PC-9 (cell line): ENCODE measurements at regions not wholly inside any gene's neighbourhood (a gene's known extent, or its start where the extent isn't known, plus 50 kb on each side); places are given as distances from the start of the nearest gene placed in this dataset.

ENCODE experiments used
- BruUV-seq: library from RNA; stranded (reverse); fragments of 400-500 nt; replicated peaks from 2 replicates; lab custom pipeline; 2021; lab: Mats Ljungman, UMichigan
- CTCF ChIA-PET: fragments of 300-600 bp; sonication (Branson Sonifier 250); formaldehyde crosslinking; loops from one replicate; lab custom pipeline; 2022; ENCODE audit warnings: antibody characterized with exemption; lab: Charles Lee
- POLR2A ChIA-PET: fragments of 300-600 bp; sonication (Branson Sonifier 250); formaldehyde crosslinking; loops from one replicate; lab custom pipeline; 2022; ENCODE audit warnings: antibody characterized with exemption; ENCODE audit not compliant: unreplicated experiment; lab: Charles Lee
- DNase-seq, 2 experiments: peaks; one replicate each; pipeline versions ENCODE4 v3.0.0 to v3.0.0-alpha.2; 2015 to 2022; ENCODE audit warnings: mixed read lengths in 1 of 2
- H2AFZ ChIP-seq: fragments of 200-600 bp; sonication (generic); 2 replicates; pipeline ENCODE4 v1.8.1; 2017; ENCODE audit warnings: antibody characterized with exemption
- H3F3A ChIP-seq: fragments of 200-600 bp; sonication (generic); 2 replicates; pipeline ENCODE4 v1.8.1; 2017; ENCODE audit warnings: antibody characterized with exemption, mild to moderate bottlenecking, low read depth; ENCODE audit not compliant: insufficient read depth
- H3K27ac ChIP-seq: fragments of 200-600 bp; sonication (generic); 2 replicates; pipeline ENCODE4 v1.6.1; 2016; ENCODE audit warnings: mixed run types
- H3K27me3 ChIP-seq: fragments of 200-600 bp; sonication (generic); 2 replicates; pipeline ENCODE4 v1.6.1; 2016; ENCODE audit warnings: low read depth, mixed run types; ENCODE audit not compliant: insufficient read depth
- H3K36me3 ChIP-seq: fragments of 200-600 bp; sonication (generic); 2 replicates; pipeline ENCODE4 v1.6.1; 2016; ENCODE audit warnings: low read depth, mixed run types
- H3K4me1 ChIP-seq: fragments of 200-600 bp; sonication (generic); replicated peaks from 2 replicates; pipeline ENCODE4 v1.6.1; 2016; ENCODE audit warnings: mixed run types; ENCODE audit not compliant: insufficient read depth
- H3K4me2 ChIP-seq: fragments of 200-600 bp; sonication (generic); 2 replicates; pipeline ENCODE4 v1.6.1; 2017; ENCODE audit warnings: mixed run types
- H3K4me3 ChIP-seq: fragments of 200-600 bp; sonication (generic); 2 replicates; pipeline ENCODE4 v1.6.1; 2016; ENCODE audit warnings: mixed run types
- H3K79me2 ChIP-seq: fragments of 200-600 bp; sonication (generic); 2 replicates; pipeline ENCODE4 v1.6.1; 2017; ENCODE audit warnings: low read depth, mixed run types
- H3K9me2 ChIP-seq: fragments of 200-600 bp; sonication (generic); 2 replicates; pipeline ENCODE4 v1.8.1; 2017; ENCODE audit warnings: mild to moderate bottlenecking; ENCODE audit not compliant: insufficient read depth
- H3K9me3 ChIP-seq: fragments of 200-600 bp; sonication (generic); 2 replicates; pipeline ENCODE4 v1.8.1; 2016; ENCODE audit warnings: low read depth; ENCODE audit not compliant: insufficient read depth
- H4K20me1 ChIP-seq: fragments of 200-600 bp; sonication (generic); 2 replicates; pipeline ENCODE4 v1.8.1; 2017; ENCODE audit not compliant: insufficient read depth
- EZH2 ChIP-seq: fragments of 200-600 bp; sonication (generic); IDR thresholded peaks from 2 replicates; pipeline ENCODE4 v1.8.0; 2017; ENCODE audit warnings: antibody characterized with exemption, low read depth
- intact Hi-C: fragments of 100-400 bp; cut with micrococcal nuclease; formaldehyde crosslinking; loops from one replicate; pipeline ENCODE4 v1.10.0; 2022; ENCODE audit not compliant: unreplicated experiment
- TF ChIP-seq, protein P1 (sequence below): fragments of 200-600 bp; sonication (generic); conservative IDR thresholded peaks from 2 replicates; pipeline ENCODE4 v1.6.1; 2017; ENCODE audit warnings: mixed run types, antibody characterized with exemption, mild to moderate bottlenecking, moderate library complexity

DNA sequence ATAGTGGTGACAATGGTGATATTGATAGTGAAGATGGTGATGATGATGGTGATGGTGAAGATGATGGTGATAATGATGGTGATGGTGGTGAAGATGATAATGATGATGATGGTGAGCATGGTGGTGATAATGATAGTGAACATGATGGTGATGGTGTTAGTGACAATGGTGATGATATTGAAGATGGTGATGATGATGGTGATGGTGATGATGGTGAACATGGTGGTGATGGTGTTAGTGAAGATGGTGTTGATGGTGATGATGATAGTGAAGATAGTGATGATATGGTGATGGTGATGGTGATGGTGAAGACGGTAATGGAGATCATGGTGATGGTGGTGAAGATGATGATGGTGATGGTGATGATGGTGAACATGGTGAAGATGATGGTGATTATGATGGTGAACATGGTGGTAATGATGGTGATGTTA lies 259.2 kb downstream of the MATN1 start:
- intact Hi-C loops = no loop called here
- TF ChIP-seq EZH2 = no peak
- TF ChIP-seq, protein P1, sequence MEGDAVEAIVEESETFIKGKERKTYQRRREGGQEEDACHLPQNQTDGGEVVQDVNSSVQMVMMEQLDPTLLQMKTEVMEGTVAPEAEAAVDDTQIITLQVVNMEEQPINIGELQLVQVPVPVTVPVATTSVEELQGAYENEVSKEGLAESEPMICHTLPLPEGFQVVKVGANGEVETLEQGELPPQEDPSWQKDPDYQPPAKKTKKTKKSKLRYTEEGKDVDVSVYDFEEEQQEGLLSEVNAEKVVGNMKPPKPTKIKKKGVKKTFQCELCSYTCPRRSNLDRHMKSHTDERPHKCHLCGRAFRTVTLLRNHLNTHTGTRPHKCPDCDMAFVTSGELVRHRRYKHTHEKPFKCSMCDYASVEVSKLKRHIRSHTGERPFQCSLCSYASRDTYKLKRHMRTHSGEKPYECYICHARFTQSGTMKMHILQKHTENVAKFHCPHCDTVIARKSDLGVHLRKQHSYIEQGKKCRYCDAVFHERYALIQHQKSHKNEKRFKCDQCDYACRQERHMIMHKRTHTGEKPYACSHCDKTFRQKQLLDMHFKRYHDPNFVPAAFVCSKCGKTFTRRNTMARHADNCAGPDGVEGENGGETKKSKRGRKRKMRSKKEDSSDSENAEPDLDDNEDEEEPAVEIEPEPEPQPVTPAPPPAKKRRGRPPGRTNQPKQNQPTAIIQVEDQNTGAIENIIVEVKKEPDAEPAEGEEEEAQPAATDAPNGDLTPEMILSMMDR = no peak

DNA sequence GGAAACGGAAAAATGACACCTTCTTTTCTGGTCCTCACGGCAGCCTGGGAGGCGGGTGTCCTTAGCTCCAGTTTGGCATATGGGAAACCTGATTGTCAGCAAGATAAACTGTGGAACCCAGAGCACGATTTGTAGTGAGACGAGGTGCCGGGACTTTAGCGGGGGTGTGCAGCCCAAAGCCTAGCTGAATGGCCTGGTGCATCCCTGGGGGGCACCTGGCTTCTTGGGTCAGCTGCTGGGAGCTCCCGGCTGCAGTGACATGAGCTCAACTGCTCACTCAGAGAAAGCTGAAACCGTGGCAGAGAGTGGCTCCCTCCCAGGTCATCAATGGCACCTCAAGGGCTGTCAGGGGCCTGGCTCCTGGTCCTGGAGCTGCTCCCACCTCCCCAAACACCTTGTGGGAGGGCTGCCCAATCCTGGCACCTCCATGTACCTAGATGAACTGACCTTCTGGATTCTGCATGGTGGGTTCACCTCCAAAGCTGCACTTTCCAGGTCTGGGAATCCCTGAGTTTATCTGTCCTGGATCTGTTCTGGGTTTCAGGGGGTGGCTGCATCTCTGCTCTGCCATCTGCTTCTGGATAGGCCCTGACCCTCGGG lies 260.5 kb downstream of the MATN1 start:
- Histone ChIP-seq H3K27me3 (no peaks in the 10 kb centered on the region), H3K9me2 (no peaks in the 10 kb centered on the region), H3K9me3 (no peaks in the 10 kb centered on the region), H3K79me2 (no peaks in the 10 kb centered on the region), H3K36me3 (no peaks in the 10 kb centered on the region), H4K20me1 (no peaks in the 10 kb centered on the region), H3K4me1 (no peaks in the 10 kb centered on the region), H3F3A (no peaks in the 10 kb centered on the region), H3K27ac (no peak overlapping the region), H3K4me3 (no peak overlapping the region), H2AFZ (no peak overlapping the region), H3K4me2 (no peak overlapping the region)
- intact Hi-C loops = no loop called here
- ChIA-PET CTCF (no interaction called here), POLR2A (no interaction called here)
- DNase-seq = no peak
- BruUV-seq = no TSS peak
- TF ChIP-seq, protein P1 = no peak
- TF ChIP-seq EZH2 = no peak

More for the DNA sequence above, 259.2 kb downstream of the MATN1 start:
- CTCF ChIA-PET = no interaction called here
- Histone ChIP-seq H3K9me3 (no peaks in the 10 kb centered on the region), H2AFZ (no peak overlapping the region), H3K4me3 (no peak overlapping the region), H3K9me2 (no peaks in the 10 kb centered on the region), H3F3A (no peaks in the 10 kb centered on the region), H4K20me1 (no peaks in the 10 kb centered on the region), H3K79me2 (no peaks in the 10 kb centered on the region), H3K36me3 (no peaks in the 10 kb centered on the region), H3K27me3 (no peaks in the 10 kb centered on the region), H3K27ac (no peak overlapping the region), H3K4me2 (no peak overlapping the region), H3K4me1 (no peaks in the 10 kb centered on the region)
- POLR2A ChIA-PET = no interaction called here
- BruUV-seq = no TSS peak
- no peak for DNase-seq

DNA sequence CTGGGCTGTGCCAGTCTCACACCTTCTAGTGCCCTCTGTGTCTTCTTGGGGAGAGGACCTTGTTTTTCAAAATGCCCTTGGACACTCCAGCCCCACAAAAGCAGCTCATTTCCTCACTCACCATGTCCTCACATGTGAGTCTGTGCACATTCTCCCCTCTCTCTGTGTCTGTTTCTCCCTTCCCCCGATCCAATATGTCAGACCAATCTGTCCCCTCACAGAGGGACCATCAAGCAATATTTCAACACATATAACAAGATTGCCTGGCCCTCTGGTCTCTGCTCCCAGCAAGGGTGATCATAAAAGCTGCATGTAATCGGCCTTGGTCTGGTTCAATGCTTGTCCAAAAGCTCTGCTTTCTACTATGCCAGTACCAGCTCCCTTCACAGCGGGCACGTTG lies 261.2 kb downstream of the MATN1 start:
- CTCF ChIA-PET = no interaction called here
- no peaks in the 10 kb centered on the region for H4K20me1 ChIP-seq

More for the DNA sequence above, 261.2 kb downstream of the MATN1 start:
- Histone ChIP-seq H3K36me3 (no peaks in the 10 kb centered on the region), H3K9me3 (no peaks in the 10 kb centered on the region), H3K27me3 (peaks cover 4% of the 10 kb centered on the region), H3K4me2 (no peak overlapping the region), H3F3A (no peaks in the 10 kb centered on the region), H2AFZ (no peak overlapping the region), H3K27ac (no peak overlapping the region), H3K79me2 (no peaks in the 10 kb centered on the region), H3K4me1 (no peaks in the 10 kb centered on the region), H3K4me3 (no peak overlapping the region), H3K9me2 (no peaks in the 10 kb centered on the region)
- TF ChIP-seq, protein P1 = no peak
- TF ChIP-seq EZH2 = no peak
- POLR2A ChIA-PET = no interaction called here
- no TSS peak for BruUV-seq
- intact Hi-C loops = no loop called here
- DNase-seq = no peak
